OCI-LY3 (cell line): ENCODE measurements at regions not wholly inside any gene's neighbourhood (a gene's known extent, or its start where the extent isn't known, plus 50 kb on each side); places are given as distances from the start of the nearest gene placed in this dataset.

Source experiments
- EZH2phosphoT487 ChIP-seq: fragments of 200-600 bp; shearing (Covaris generic); IDR thresholded peaks from 2 replicates; pipeline ENCODE4 v1.6.1; 2018; ENCODE audit warnings: antibody characterized with exemption, mixed run types, low read depth
- TF ChIP-seq, protein P1 (sequence below): fragments of 200-600, 300-600 bp; sonication (generic); IDR thresholded peaks from 2 replicates; pipeline ENCODE4 v1.5.1; 2014; ENCODE audit warnings: antibody characterized with exemption, low read length, low read depth

- TF ChIP-seq, protein P1, sequence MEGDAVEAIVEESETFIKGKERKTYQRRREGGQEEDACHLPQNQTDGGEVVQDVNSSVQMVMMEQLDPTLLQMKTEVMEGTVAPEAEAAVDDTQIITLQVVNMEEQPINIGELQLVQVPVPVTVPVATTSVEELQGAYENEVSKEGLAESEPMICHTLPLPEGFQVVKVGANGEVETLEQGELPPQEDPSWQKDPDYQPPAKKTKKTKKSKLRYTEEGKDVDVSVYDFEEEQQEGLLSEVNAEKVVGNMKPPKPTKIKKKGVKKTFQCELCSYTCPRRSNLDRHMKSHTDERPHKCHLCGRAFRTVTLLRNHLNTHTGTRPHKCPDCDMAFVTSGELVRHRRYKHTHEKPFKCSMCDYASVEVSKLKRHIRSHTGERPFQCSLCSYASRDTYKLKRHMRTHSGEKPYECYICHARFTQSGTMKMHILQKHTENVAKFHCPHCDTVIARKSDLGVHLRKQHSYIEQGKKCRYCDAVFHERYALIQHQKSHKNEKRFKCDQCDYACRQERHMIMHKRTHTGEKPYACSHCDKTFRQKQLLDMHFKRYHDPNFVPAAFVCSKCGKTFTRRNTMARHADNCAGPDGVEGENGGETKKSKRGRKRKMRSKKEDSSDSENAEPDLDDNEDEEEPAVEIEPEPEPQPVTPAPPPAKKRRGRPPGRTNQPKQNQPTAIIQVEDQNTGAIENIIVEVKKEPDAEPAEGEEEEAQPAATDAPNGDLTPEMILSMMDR: no peak
- TF ChIP-seq EZH2phosphoT487: no peak
Observed at GRCh38 chr12:47414511-47414910, 291.3 kb downstream of the RPAP3 start.
